Activated CD4-positive, alpha-beta T cell treated with anti-CD3 and anti-CD28 coated beads, Interleukin-2, amount 50 U/mL, for 24 hours (primary cell): ENCODE measurements at regions not wholly inside any gene's neighbourhood (a gene's known extent, or its start where the extent isn't known, plus 50 kb on each side); places are given as distances from the start of the nearest gene placed in this dataset.
"Not testable (repeated sequence)": the region's sequence is repeated elsewhere in the genome, so short reads cannot be mapped to it uniquely, and the experiment has no call there.

Experiments
- DNase-seq, 2 donors: peaks; one replicate each; pipeline ENCODE4 v3.0.0-alpha.2; 2020; ENCODE audit warnings: low read depth in 1 of 2, low spot score in 1 of 2

- no peak for DNase-seq
Measured at GRCh38 chr2:145750612-145751011, 1230.7 kb upstream of the ZEB2 start.

DNA sequence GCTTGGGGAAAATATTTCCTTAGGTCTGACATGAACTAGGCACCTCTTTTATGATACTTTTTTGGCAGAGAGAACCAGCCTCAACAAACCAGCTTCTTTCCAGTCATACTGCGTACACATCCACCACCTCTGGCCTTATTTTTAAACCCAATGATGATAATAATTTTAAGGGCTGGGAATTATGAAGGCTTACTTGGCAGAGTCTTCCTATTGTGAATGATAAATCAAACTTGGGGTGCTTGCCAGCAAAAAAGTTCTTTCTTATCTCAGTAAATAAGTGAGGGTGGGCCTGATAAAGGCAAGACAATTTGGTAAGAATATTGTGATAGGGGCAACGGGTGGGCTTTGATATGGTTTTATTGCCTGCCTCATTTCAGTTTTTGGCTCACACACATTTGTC lies 1230.2 kb upstream of the ZEB2 start:
- no peak for DNase-seq

DNA sequence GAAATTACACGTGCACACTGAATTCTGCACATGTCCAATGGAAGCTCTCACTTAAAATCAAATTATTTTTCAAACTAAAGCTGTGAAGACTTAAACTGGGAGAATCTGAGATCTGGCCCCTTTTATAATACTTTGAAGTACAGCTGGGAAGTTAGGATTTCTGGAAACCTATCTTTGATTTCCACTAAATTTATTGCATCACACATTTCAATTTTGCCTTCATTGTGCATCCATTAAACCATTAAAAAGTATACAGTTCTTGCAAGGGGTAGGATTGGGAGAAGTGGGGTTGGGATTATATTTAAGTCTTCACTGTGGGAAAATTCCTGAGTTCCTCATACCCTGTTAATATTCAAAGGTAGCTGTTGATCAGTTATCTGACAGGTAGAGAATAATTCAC lies 1229.6 kb upstream of the ZEB2 start:
- DNase-seq: no peak

DNA sequence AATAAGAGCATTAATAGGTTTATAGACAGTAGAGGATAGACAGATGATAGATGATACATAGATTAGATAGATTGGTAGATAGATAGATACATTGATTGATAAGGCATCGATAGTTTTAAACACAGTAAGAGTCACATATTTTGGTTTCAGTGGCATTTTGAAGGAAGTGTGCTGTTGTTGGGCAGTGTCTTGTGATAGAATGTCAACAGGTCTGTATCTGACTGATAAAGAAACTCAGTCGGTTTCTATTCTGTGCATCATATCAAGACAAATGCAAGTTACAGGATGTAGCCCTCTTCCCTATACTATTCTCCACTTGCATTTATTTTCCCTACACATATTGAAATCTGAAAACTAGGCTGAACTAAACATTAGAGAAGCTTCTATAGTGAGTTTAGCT lies 1229.0 kb upstream of the ZEB2 start:
- no peak for DNase-seq

- DNase-seq: no peak
Measured at GRCh38 chr2:145747715-145748114, 1227.8 kb upstream of the ZEB2 start.

DNA sequence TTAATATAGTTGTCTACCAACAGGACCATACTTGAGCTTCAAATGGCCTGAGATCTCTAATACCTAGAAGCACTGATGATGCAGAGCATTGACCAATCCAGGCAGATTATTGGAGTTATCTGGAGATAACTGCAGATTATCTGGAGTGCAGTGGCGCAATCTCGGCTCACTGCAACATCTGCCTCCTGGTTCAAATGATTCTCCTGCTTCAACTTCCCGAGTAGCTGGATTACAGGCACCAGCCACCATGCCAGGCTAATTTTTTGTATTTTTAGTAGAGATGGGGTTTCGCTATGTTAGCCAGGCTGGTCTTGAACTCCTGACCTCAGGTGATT lies 1225.4 kb upstream of the ZEB2 start:
- DNase-seq: not testable (repeated sequence)

DNA sequence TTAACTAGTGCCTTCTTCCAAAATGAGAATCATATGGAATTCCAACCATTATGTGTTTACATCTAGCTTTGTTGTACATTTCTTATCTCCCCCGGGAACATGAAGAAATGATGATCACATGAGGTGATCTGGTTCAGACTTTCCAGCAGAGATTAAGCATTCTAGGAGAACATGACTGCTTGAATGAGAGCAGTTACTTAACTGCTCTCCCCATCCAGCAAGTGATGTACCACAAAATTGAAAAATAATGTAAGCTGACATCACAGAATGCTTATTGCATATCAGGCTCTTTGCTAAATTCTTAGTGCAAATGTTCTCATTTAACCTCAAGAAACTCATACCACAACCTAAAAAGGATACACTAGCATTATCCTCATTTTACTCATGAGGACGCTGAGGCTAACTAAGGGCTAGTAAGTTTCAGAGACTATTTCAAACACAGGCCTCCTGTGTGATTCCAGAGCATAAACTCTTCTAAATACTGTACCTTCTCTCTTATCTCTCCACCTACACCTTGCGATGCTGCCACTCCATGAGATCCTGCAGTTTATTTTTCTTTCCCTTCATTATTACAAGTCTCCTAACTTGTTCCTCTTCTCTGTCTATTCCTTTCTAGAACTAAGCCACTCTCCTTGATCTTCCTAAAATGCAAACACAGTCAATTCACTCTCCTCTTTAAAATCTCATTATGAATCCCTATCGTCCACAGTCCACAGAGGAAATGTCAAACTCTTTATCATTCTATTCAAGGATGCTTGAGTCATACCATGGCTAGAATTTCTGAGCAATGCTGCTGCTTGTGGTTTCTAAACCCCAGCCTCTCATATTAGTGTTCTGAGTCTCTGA lies 1224.8 kb upstream of the ZEB2 start:
- no peak for DNase-seq

DNA sequence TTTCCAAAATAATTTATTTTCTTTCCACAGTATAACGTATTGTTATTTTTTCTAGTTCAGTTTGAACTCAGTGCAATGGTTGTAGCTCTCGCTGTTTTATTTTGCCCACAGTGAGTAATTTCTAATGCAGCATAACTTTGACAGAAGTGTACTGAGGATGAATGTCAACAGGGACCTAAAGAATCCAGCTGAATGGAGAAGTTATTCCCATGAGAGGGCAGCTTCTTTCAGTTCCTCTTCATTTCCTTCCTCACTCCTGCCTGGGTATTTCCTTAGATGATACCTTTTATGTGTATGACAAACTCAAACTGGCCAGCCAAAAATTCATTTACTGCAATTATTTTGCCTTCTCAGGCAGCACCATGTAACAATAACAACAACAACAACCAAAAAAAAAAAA lies 1223.1 kb upstream of the ZEB2 start:
- no peak for DNase-seq

DNA sequence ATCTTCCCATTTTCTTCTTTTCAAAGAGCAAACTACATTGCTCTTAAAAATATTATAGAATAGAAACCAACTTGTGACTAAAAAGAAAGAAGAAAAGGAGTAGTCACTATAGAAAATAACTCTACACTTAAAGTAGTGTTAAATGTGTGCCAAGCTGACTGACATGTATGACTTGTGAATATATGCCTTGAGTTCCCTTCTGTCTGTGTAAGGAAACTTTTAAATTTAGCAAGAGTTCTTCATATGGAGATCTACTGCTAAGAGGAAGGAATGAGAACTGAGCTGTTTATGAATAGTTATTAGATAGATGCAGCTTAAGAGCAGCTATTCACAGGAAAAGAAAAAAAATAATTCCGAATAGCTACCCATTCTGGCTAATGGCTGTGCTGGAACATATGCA lies 1221.7 kb upstream of the ZEB2 start:
- DNase-seq: no peak

- DNase-seq: no peak
Measured at GRCh38 chr2:145741181-145741580, 1221.3 kb upstream of the ZEB2 start.

DNA sequence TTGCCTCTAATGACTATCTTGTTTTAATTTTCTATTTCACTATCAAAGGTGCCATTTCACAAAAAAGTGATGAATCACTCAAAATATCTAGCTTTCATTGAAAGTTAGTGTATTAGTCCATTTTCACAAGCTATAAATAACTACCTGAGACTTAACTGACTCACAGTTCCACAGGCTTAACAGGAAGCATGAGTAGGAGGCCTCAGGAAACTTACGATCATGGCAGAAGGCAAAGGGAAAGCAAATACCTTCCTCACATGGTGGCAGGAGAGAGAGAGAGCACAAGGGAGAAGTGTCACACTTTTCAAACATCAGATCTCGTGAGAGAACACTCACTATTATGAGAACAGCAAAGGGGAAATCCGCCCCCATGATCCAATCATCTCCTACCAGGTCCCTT lies 1220.4 kb upstream of the ZEB2 start:
- DNase-seq: no peak

DNA sequence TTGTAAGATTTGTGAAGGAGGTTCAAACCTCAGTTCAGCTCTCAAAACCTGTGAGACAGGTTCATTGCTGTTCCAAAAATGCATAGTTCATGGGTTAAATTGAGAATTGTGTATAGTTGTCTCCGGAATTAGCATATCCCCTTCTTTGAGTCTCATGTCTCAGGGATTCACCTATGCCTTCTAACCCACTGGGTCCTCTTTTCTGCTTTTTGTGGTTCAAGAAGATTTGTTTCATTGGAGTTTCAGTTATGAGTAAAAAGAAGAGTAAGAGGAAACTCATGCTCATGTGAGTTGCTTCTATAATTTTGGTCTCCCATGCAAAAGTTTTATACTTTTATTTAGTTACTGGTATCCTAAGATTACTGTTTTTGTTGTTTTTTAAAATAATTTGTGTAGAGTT lies 1219.8 kb upstream of the ZEB2 start:
- DNase-seq: no peak

- DNase-seq: no peak
Measured at GRCh38 chr2:145736871-145737270, 1217.0 kb upstream of the ZEB2 start.

DNA sequence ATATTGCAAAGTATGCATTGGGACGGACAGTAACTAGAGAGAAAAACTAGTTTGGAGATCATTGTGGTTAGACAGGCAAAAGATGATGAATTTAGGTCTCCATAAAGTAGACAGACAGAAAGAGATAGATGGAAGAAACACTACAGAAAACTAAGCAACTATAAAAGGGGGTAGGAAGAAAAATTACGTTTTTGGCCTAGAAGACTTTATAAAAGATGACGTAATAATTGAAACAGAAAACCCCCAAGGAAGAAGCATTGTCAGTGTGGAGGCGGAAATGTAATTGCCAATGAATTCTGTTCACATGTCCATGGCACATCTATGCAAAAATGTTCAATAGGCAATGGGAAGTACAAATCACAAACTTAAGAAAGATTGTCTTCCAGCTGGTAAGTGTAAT lies 1211.5 kb upstream of the ZEB2 start:
- no peak for DNase-seq

GRCh38 chr2:145729993-145730770 lies 1210.3 kb upstream of the ZEB2 start:
- no peak for DNase-seq

DNA sequence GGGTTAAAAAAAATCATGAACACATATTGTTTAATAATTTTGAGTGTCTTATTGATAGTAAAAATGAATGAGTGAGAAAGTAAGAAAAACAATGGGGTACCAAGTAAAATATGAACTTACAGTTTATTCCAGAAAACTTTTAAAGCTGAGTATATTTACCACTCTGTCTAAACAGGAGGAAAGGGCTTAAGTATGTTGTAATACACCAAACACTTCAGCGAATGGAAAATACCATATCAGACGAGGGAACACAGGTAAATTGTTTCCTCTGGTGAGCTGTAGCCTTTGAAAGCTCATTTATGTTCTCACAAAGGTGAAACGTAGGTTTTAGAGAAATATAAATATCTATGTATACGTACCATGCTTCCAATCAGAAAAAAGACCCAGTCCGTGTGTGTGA lies 1209.6 kb upstream of the ZEB2 start:
- DNase-seq: no peak

GRCh38 chr2:145728511-145728910 lies 1208.6 kb upstream of the ZEB2 start:
- no peak for DNase-seq

GRCh38 chr2:145725876-145726275 lies 1206.0 kb upstream of the ZEB2 start:
- DNase-seq: no peak

DNA sequence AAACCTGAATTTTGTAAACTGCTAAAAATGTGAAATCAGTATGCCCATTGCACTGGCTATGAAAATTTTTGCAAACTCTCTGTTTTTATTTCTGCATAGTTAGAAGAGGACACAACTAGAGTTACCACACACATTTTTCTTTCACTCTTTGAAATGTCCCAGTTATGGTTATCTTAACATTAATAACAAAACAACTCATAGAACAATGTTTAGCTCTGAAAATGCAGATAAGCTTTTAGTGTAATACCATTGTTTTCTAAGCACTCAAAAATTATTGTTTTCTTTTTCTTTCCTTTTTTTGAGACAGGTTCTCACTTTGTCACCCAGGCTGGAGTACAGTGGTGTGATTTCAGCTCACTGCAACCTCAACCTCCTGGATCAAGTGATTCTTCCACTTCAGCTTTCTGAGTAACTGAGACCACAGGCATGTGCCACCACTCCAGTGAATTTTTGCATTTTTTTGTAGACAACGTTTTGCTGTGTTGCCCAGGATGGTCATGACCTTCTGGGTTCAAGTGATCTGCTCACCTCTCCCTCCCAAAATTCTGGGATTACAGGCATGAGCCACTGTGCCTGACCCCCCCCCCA lies 1204.5 kb upstream of the ZEB2 start:
- DNase-seq: no peak

DNA sequence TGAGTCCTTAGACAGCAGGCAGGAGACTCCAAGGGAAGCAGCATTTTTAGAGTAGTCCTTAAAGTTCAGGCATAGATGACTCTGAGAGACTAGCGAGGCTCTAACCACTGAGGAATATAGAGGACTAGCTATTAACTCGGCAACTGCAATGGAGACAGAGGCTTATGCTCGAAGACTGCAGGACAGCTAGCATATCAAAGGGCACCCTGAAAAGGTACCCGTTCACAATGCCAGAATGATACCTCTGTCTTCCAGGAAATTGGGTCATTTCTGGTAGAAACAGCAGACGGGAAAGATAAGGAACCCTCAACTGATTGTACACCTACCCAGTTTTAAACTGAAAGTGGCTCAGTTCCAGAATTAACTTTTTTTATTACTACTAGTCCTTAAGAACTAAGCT lies 1204.0 kb upstream of the ZEB2 start:
- DNase-seq: no peak

- DNase-seq: no peak
Measured at GRCh38 chr2:145721681-145722080, 1201.8 kb upstream of the ZEB2 start.

DNA sequence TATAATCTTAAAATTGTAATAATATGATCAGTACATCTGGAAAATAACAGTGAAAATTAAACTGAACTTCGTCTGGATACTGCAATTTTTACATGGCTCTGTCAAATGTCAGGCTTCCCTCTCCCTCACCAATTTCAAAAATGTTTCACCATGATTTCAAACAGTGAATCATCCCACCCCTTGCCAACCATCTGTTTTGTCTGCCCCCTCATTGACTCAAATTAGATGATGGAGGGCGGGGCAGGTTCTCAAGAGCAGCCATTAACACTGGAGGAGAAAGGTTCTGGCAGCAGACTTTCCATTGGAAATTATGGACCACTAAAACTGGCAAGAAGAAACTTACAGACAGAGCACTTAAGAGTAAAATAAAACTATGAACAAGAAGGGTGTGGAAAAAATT lies 1195.7 kb upstream of the ZEB2 start:
- no peak for DNase-seq
